Natural killer cell (primary cell): ENCODE measurements at regions not wholly inside any gene's neighbourhood (a gene's known extent, or its start where the extent isn't known, plus 50 kb on each side); places are given as distances from the start of the nearest gene placed in this dataset.

ENCODE experiments used
- ATAC-seq, 3 donors: fragments of 150-1000 bp in 2 of 3; fragments of 200-7000 bp in 1 of 3; cut with Tn5 transposase; 1 replicate in 1 of 3; 2 replicates in 2 of 3; pipeline ENCODE4 v1.10.0; 2021; ENCODE audit warnings: mild to moderate bottlenecking in 2 of 3, moderate library complexity in 2 of 3
- DNase-seq, 2 donors: peaks; one replicate each; pipeline versions ENCODE4 v3.0.0 to v3.0.0-alpha.2; 2013 to 2021; ENCODE audit warnings: mixed read lengths in 1 of 2
- H3K27ac ChIP-seq: one replicate; pipeline ENCODE4 v1.5.1; 2013; ENCODE audit warnings: mild to moderate bottlenecking, low read length
- H3K27me3 ChIP-seq: one replicate; pipeline ENCODE4 v1.6.1; 2013; ENCODE audit warnings: low read length; ENCODE audit not compliant: control insufficient read depth, insufficient read depth
- H3K36me3 ChIP-seq: one replicate; pipeline ENCODE4 v1.6.1; 2013; ENCODE audit warnings: low read length; ENCODE audit not compliant: control insufficient read depth, insufficient read depth
- H3K4me1 ChIP-seq: one replicate; pipeline ENCODE4 v1.6.1; 2013; ENCODE audit warnings: low read length; ENCODE audit not compliant: control insufficient read depth, insufficient read depth
- H3K4me3 ChIP-seq: one replicate; pipeline ENCODE4 v1.5.1; 2013; ENCODE audit warnings: low read length
- H3K9me3 ChIP-seq: one replicate; pipeline ENCODE4 v1.6.1; 2013; ENCODE audit warnings: low read length; ENCODE audit not compliant: control insufficient read depth, insufficient read depth
- H3K27ac Mint-ChIP-seq, 2 donors: one replicate each; pipeline ENCODE4 v1.8.0; 2022; ENCODE audit warnings: mild to moderate bottlenecking in 2 of 2, mixed read lengths in 2 of 2, moderate library complexity in 1 of 2
- H3K27me3 Mint-ChIP-seq, 2 donors: one replicate each; pipeline ENCODE4 v1.8.0; 2022; ENCODE audit warnings: low read depth in 2 of 2, mixed read lengths in 2 of 2
- H3K36me3 Mint-ChIP-seq: one replicate; pipeline ENCODE4 v1.8.0; 2022; ENCODE audit warnings: mixed read lengths
- H3K4me1 Mint-ChIP-seq, 2 donors: one replicate each; pipeline ENCODE4 v1.8.0; 2022; ENCODE audit warnings: mixed read lengths in 2 of 2
- H3K4me3 Mint-ChIP-seq: one replicate; pipeline ENCODE4 v1.8.0; 2022; ENCODE audit warnings: mild to moderate bottlenecking, moderate library complexity, mixed read lengths
- H3K9me3 Mint-ChIP-seq, 2 donors: one replicate each; pipeline ENCODE4 v1.8.0; 2022; ENCODE audit warnings: mixed read lengths in 2 of 2
- CTCF ChIP-seq: fragments of 200-600 bp; IDR thresholded peaks from one replicate; pipeline ENCODE4 v1.8.0; 2022; ENCODE audit warnings: antibody characterized with exemption
- WGBS: methylation state at CpG from one replicate; pipeline ENCODE4 v1.1.7; 2013; ENCODE audit warnings: missing lambda C conversion rate; ENCODE audit not compliant: insufficient coverage; 5-methylcytosine and 5-hydroxymethylcytosine counted together
- intact Hi-C: fragments of 100-400 bp; cut with micrococcal nuclease; formaldehyde crosslinking; loops from one replicate; pipeline ENCODE4 v1.14.2; 2022

- ATAC-seq (no peak), DNase-seq (no peak)
- no peaks in the 10 kb centered on the region for H3K9me3 Mint-ChIP-seq
- Histone ChIP-seq H3K4me1 (no peaks in the 10 kb centered on the region), H3K27me3 (no peaks in the 10 kb centered on the region), H3K36me3 (no peaks in the 10 kb centered on the region), H3K9me3 (no peaks in the 10 kb centered on the region), H3K27ac (no peak overlapping the region), H3K4me3 (no peak overlapping the region)
- no peak overlapping the region for H3K27ac Mint-ChIP-seq
- H3K4me3 Mint-ChIP-seq = no peak overlapping the region
- TF ChIP-seq CTCF = no peak
- no peaks in the 10 kb centered on the region for H3K36me3 Mint-ChIP-seq
- no peaks in the 10 kb centered on the region for H3K4me1 Mint-ChIP-seq
- 79% methylated on average over 2 of the region's 3 CpGs for WGBS
- no peaks in the 10 kb centered on the region for H3K27me3 Mint-ChIP-seq
- intact Hi-C loops = no loop called here
Measured at GRCh38 chr6:119565893-119566292, 216.3 kb upstream of the MAN1A1 start.

- TF ChIP-seq CTCF = no peak
- Mint-ChIP-seq H3K27ac (no peak overlapping the region), H3K9me3 (no peaks in the 10 kb centered on the region), H3K4me1 (no peaks in the 10 kb centered on the region), H3K27me3 (no peaks in the 10 kb centered on the region), H3K4me3 (no peak overlapping the region), H3K36me3 (no peaks in the 10 kb centered on the region)
- intact Hi-C loops = no loop called here
- no peak overlapping the region for H3K4me3 ChIP-seq
- no peaks in the 10 kb centered on the region for H3K36me3 ChIP-seq
- DNase-seq (no peak), ATAC-seq (no peak)
- H3K4me1 ChIP-seq = no peaks in the 10 kb centered on the region
- no peak overlapping the region for H3K27ac ChIP-seq
- H3K27me3 ChIP-seq = no peaks in the 10 kb centered on the region
- no peaks in the 10 kb centered on the region for H3K9me3 ChIP-seq
Measured at GRCh38 chr6:119562168-119562567, 212.6 kb upstream of the MAN1A1 start.

GRCh38 chr6:119559586-119559985 is 210.0 kb upstream of the MAN1A1 start:
- ATAC-seq = no peak
- intact Hi-C loops = no loop called here
- peaks cover 2% of the 10 kb centered on the region for H3K36me3 Mint-ChIP-seq
- H3K4me3 Mint-ChIP-seq = no peak overlapping the region
- no peak overlapping the region for H3K27ac ChIP-seq
- no peaks in the 10 kb centered on the region for H3K4me1 Mint-ChIP-seq
- H3K27ac Mint-ChIP-seq = no peak overlapping the region
- H3K9me3 ChIP-seq = no peaks in the 10 kb centered on the region
- H3K27me3 Mint-ChIP-seq = no peaks in the 10 kb centered on the region
- no peaks in the 10 kb centered on the region for H3K9me3 Mint-ChIP-seq
- DNase-seq = no peak
- H3K36me3 ChIP-seq = no peaks in the 10 kb centered on the region
- H3K4me1 ChIP-seq = no peaks in the 10 kb centered on the region
- no peaks in the 10 kb centered on the region for H3K27me3 ChIP-seq
- no peak for TF ChIP-seq CTCF
- H3K4me3 ChIP-seq = no peak overlapping the region

- WGBS = 84% methylated on average over 5 of the region's 5 CpGs
- H3K27ac ChIP-seq = no peak overlapping the region
- Mint-ChIP-seq H3K27ac (no peak overlapping the region), H3K27me3 (no peaks in the 10 kb centered on the region), H3K9me3 (no peaks in the 10 kb centered on the region), H3K4me3 (no peak overlapping the region), H3K4me1 (no peaks in the 10 kb centered on the region), H3K36me3 (peaks cover 6% of the 10 kb centered on the region)
- intact Hi-C loops = no loop called here
- ATAC-seq (no peak), DNase-seq (no peak)
- no peaks in the 10 kb centered on the region for H3K27me3 ChIP-seq
- TF ChIP-seq CTCF = no peak
- H3K36me3 ChIP-seq = no peaks in the 10 kb centered on the region
- H3K9me3 ChIP-seq = no peaks in the 10 kb centered on the region
- no peaks in the 10 kb centered on the region for H3K4me1 ChIP-seq
- H3K4me3 ChIP-seq = no peak overlapping the region
Measured at GRCh38 chr6:119557239-119557638, 207.7 kb upstream of the MAN1A1 start.
